ENCODE measurements at regions not wholly inside any gene's neighbourhood (a gene's known extent, or its start where the extent isn't known, plus 50 kb on each side); places are given as distances from the start of the nearest gene placed in this dataset.

- Histone ChIP-seq H3K4me1 (ENCODE audit: control insufficient read depth, insufficient read depth, low read length, poor library complexity, severe bottlenecking) (no peaks in the 10 kb centered on the region), H3K36me3 (ENCODE audit: control insufficient read depth, insufficient read depth, low read length) (no peaks in the 10 kb centered on the region), H3K27me3 (replicated peaks; ENCODE audit: control insufficient read depth, insufficient read depth, low read length, poor library complexity, severe bottlenecking) (no peaks in the 10 kb centered on the region), H3K27ac (ENCODE audit: insufficient read depth, low read length, poor library complexity, severe bottlenecking) (no peak overlapping the region), H3K9me3 (ENCODE audit: control insufficient read depth, low read length) (no peaks in the 10 kb centered on the region), H3K4me3 (ENCODE audit: insufficient read depth, low read depth, low read length, poor library complexity, severe bottlenecking) (no peak overlapping the region)
- no peak for DNase-seq
Measured at GRCh38 chr16:6284731-6285130, 1047.9 kb upstream of the RBFOX1 start.

GRCh38 chr16:6281994-6282393, 1050.7 kb upstream of the RBFOX1 start:
- Histone ChIP-seq H3K4me3 (ENCODE audit: insufficient read depth, low read depth, low read length, poor library complexity, severe bottlenecking) (no peak overlapping the region), H3K9me3 (ENCODE audit: control insufficient read depth, low read length) (no peaks in the 10 kb centered on the region), H3K4me1 (ENCODE audit: control insufficient read depth, insufficient read depth, low read length, poor library complexity, severe bottlenecking) (no peaks in the 10 kb centered on the region), H3K36me3 (ENCODE audit: control insufficient read depth, insufficient read depth, low read length) (no peaks in the 10 kb centered on the region), H3K27me3 (replicated peaks; ENCODE audit: control insufficient read depth, insufficient read depth, low read length, poor library complexity, severe bottlenecking) (no peaks in the 10 kb centered on the region), H3K27ac (ENCODE audit: insufficient read depth, low read length, poor library complexity, severe bottlenecking) (no peak overlapping the region)
- DNase-seq = no peak

GRCh38 chr16:6281274-6281673, 1051.4 kb upstream of the RBFOX1 start:
- H3K27ac ChIP-seq (ENCODE audit: insufficient read depth, low read length, poor library complexity, severe bottlenecking) = no peak overlapping the region
- H3K27me3 ChIP-seq (replicated peaks; ENCODE audit: control insufficient read depth, insufficient read depth, low read length, poor library complexity, severe bottlenecking) = no peaks in the 10 kb centered on the region
- no peaks in the 10 kb centered on the region for H3K36me3 ChIP-seq (ENCODE audit: control insufficient read depth, insufficient read depth, low read length)

GRCh38 chr16:6280055-6280454, 1052.6 kb upstream of the RBFOX1 start:
- DNase-seq = no peak
- no peak overlapping the region for H3K4me3 ChIP-seq (ENCODE audit: insufficient read depth, low read depth, low read length, poor library complexity, severe bottlenecking)
- H3K27ac ChIP-seq (ENCODE audit: insufficient read depth, low read length, poor library complexity, severe bottlenecking) = no peak overlapping the region
- no peaks in the 10 kb centered on the region for H3K36me3 ChIP-seq (ENCODE audit: control insufficient read depth, insufficient read depth, low read length)
- H3K9me3 ChIP-seq (ENCODE audit: control insufficient read depth, low read length) = no peaks in the 10 kb centered on the region
- H3K27me3 ChIP-seq (replicated peaks; ENCODE audit: control insufficient read depth, insufficient read depth, low read length, poor library complexity, severe bottlenecking) = no peaks in the 10 kb centered on the region
- no peaks in the 10 kb centered on the region for H3K4me1 ChIP-seq (ENCODE audit: control insufficient read depth, insufficient read depth, low read length, poor library complexity, severe bottlenecking)

More at GRCh38 chr16:6281274-6281673, 1051.4 kb upstream of the RBFOX1 start:
- DNase-seq = no peak
- H3K9me3 ChIP-seq (ENCODE audit: control insufficient read depth, low read length) = no peaks in the 10 kb centered on the region
- no peak overlapping the region for H3K4me3 ChIP-seq (ENCODE audit: insufficient read depth, low read depth, low read length, poor library complexity, severe bottlenecking)
- H3K4me1 ChIP-seq (ENCODE audit: control insufficient read depth, insufficient read depth, low read length, poor library complexity, severe bottlenecking) = no peaks in the 10 kb centered on the region

GRCh38 chr16:6279286-6279685, 1053.4 kb upstream of the RBFOX1 start:
- Histone ChIP-seq H3K4me3 (ENCODE audit: insufficient read depth, low read depth, low read length, poor library complexity, severe bottlenecking) (no peak overlapping the region), H3K36me3 (ENCODE audit: control insufficient read depth, insufficient read depth, low read length) (no peaks in the 10 kb centered on the region), H3K4me1 (ENCODE audit: control insufficient read depth, insufficient read depth, low read length, poor library complexity, severe bottlenecking) (no peaks in the 10 kb centered on the region), H3K9me3 (ENCODE audit: control insufficient read depth, low read length) (no peaks in the 10 kb centered on the region), H3K27ac (ENCODE audit: insufficient read depth, low read length, poor library complexity, severe bottlenecking) (no peak overlapping the region), H3K27me3 (replicated peaks; ENCODE audit: control insufficient read depth, insufficient read depth, low read length, poor library complexity, severe bottlenecking) (no peaks in the 10 kb centered on the region)
- DNase-seq = no peak

GRCh38 chr16:6274351-6274750, 1058.3 kb upstream of the RBFOX1 start:
- no peaks in the 10 kb centered on the region for H3K9me3 ChIP-seq (ENCODE audit: control insufficient read depth, low read length)
- no peak overlapping the region for H3K4me3 ChIP-seq (ENCODE audit: insufficient read depth, low read depth, low read length, poor library complexity, severe bottlenecking)
- H3K27me3 ChIP-seq (replicated peaks; ENCODE audit: control insufficient read depth, insufficient read depth, low read length, poor library complexity, severe bottlenecking) = no peaks in the 10 kb centered on the region
- H3K4me1 ChIP-seq (ENCODE audit: control insufficient read depth, insufficient read depth, low read length, poor library complexity, severe bottlenecking) = no peaks in the 10 kb centered on the region
- no peaks in the 10 kb centered on the region for H3K36me3 ChIP-seq (ENCODE audit: control insufficient read depth, insufficient read depth, low read length)
- no peak for DNase-seq
- H3K27ac ChIP-seq (ENCODE audit: insufficient read depth, low read length, poor library complexity, severe bottlenecking) = no peak overlapping the region

GRCh38 chr16:6267682-6268081, 1065.0 kb upstream of the RBFOX1 start:
- Histone ChIP-seq H3K9me3 (ENCODE audit: control insufficient read depth, low read length) (no peaks in the 10 kb centered on the region), H3K27ac (ENCODE audit: insufficient read depth, low read length, poor library complexity, severe bottlenecking) (no peak overlapping the region), H3K36me3 (ENCODE audit: control insufficient read depth, insufficient read depth, low read length) (no peaks in the 10 kb centered on the region), H3K4me1 (ENCODE audit: control insufficient read depth, insufficient read depth, low read length, poor library complexity, severe bottlenecking) (no peaks in the 10 kb centered on the region), H3K27me3 (replicated peaks; ENCODE audit: control insufficient read depth, insufficient read depth, low read length, poor library complexity, severe bottlenecking) (no peaks in the 10 kb centered on the region), H3K4me3 (ENCODE audit: insufficient read depth, low read depth, low read length, poor library complexity, severe bottlenecking) (no peak overlapping the region)
- no peak for DNase-seq

GRCh38 chr16:6266703-6267102, 1065.9 kb upstream of the RBFOX1 start:
- no peaks in the 10 kb centered on the region for H3K36me3 ChIP-seq (ENCODE audit: control insufficient read depth, insufficient read depth, low read length)
- H3K27ac ChIP-seq (ENCODE audit: insufficient read depth, low read length, poor library complexity, severe bottlenecking) = no peak overlapping the region
- no peaks in the 10 kb centered on the region for H3K27me3 ChIP-seq (replicated peaks; ENCODE audit: control insufficient read depth, insufficient read depth, low read length, poor library complexity, severe bottlenecking)
- no peaks in the 10 kb centered on the region for H3K4me1 ChIP-seq (ENCODE audit: control insufficient read depth, insufficient read depth, low read length, poor library complexity, severe bottlenecking)
- H3K9me3 ChIP-seq (ENCODE audit: control insufficient read depth, low read length) = no peaks in the 10 kb centered on the region
- no peak overlapping the region for H3K4me3 ChIP-seq (ENCODE audit: insufficient read depth, low read depth, low read length, poor library complexity, severe bottlenecking)
- no peak for DNase-seq

GRCh38 chr16:6265968-6266367, 1066.7 kb upstream of the RBFOX1 start:
- Histone ChIP-seq H3K27ac (ENCODE audit: insufficient read depth, low read length, poor library complexity, severe bottlenecking) (no peak overlapping the region), H3K4me3 (ENCODE audit: insufficient read depth, low read depth, low read length, poor library complexity, severe bottlenecking) (no peak overlapping the region), H3K36me3 (ENCODE audit: control insufficient read depth, insufficient read depth, low read length) (no peaks in the 10 kb centered on the region), H3K27me3 (replicated peaks; ENCODE audit: control insufficient read depth, insufficient read depth, low read length, poor library complexity, severe bottlenecking) (no peaks in the 10 kb centered on the region), H3K4me1 (ENCODE audit: control insufficient read depth, insufficient read depth, low read length, poor library complexity, severe bottlenecking) (no peaks in the 10 kb centered on the region), H3K9me3 (ENCODE audit: control insufficient read depth, low read length) (no peaks in the 10 kb centered on the region)
- DNase-seq = no peak

- no peak overlapping the region for H3K4me3 ChIP-seq (ENCODE audit: insufficient read depth, low read depth, low read length, poor library complexity, severe bottlenecking)
- H3K27me3 ChIP-seq (replicated peaks; ENCODE audit: control insufficient read depth, insufficient read depth, low read length, poor library complexity, severe bottlenecking) = no peaks in the 10 kb centered on the region
- no peaks in the 10 kb centered on the region for H3K9me3 ChIP-seq (ENCODE audit: control insufficient read depth, low read length)
- H3K36me3 ChIP-seq (ENCODE audit: control insufficient read depth, insufficient read depth, low read length) = no peaks in the 10 kb centered on the region
- H3K27ac ChIP-seq (ENCODE audit: insufficient read depth, low read length, poor library complexity, severe bottlenecking) = no peak overlapping the region
- no peaks in the 10 kb centered on the region for H3K4me1 ChIP-seq (ENCODE audit: control insufficient read depth, insufficient read depth, low read length, poor library complexity, severe bottlenecking)
- DNase-seq = no peak
Measured at GRCh38 chr16:6258056-6258455, 1074.6 kb upstream of the RBFOX1 start.

GRCh38 chr16:6252541-6252940, 1080.1 kb upstream of the RBFOX1 start:
- H3K27me3 ChIP-seq (replicated peaks; ENCODE audit: control insufficient read depth, insufficient read depth, low read length, poor library complexity, severe bottlenecking) = no peaks in the 10 kb centered on the region
- H3K9me3 ChIP-seq (ENCODE audit: control insufficient read depth, low read length) = no peaks in the 10 kb centered on the region
- H3K36me3 ChIP-seq (ENCODE audit: control insufficient read depth, insufficient read depth, low read length) = no peaks in the 10 kb centered on the region
- no peak overlapping the region for H3K4me3 ChIP-seq (ENCODE audit: insufficient read depth, low read depth, low read length, poor library complexity, severe bottlenecking)
- no peaks in the 10 kb centered on the region for H3K4me1 ChIP-seq (ENCODE audit: control insufficient read depth, insufficient read depth, low read length, poor library complexity, severe bottlenecking)
- H3K27ac ChIP-seq (ENCODE audit: insufficient read depth, low read length, poor library complexity, severe bottlenecking) = no peak overlapping the region
- DNase-seq = no peak

All from effector memory CD4-positive, alpha-beta T cell (primary cell).